Naive thymus-derived CD8-positive, alpha-beta T cell (primary cell): ENCODE measurements at regions not wholly inside any gene's neighbourhood (a gene's known extent, or its start where the extent isn't known, plus 50 kb on each side); places are given as distances from the start of the nearest gene placed in this dataset.
A peak's percentile ranks its signal among the peaks of the same experiment; 100 is the strongest.

Experiments
- ATAC-seq, 2 donors: fragments of 150-1000 bp; cut with Tn5 transposase in 1 of 2; sonication (Bioruptor Pico), chemical (Tn5 transposase) in 1 of 2; 1 replicate in 1 of 2; 2 replicates in 1 of 2; pipeline ENCODE4 v1.10.0; 2021; ENCODE audit warnings: mild to moderate bottlenecking in 2 of 2, moderate library complexity in 2 of 2
- POLR2A ChIA-PET: fragments of 350-600 bp; sonication (Branson Sonifier 250); formaldehyde crosslinking; loops from one replicate; lab custom pipeline; 2021; ENCODE audit warnings: antibody characterized with exemption; lab: Charles Lee
- DNase-seq, 10 donors: peaks; one replicate each; pipeline versions ENCODE4 v3.0.0 to v3.0.0-alpha.2; 2020 to 2022
- H3K27ac Mint-ChIP-seq, 10 donors: one replicate each; pipeline ENCODE4 v1.8.0; 2020 to 2022; ENCODE audit warnings: mild to moderate bottlenecking in 10 of 10, mixed read lengths in 10 of 10, moderate library complexity in 4 of 10, inconsistent platforms in 1 of 10
- H3K27me3 Mint-ChIP-seq, 5 donors: one replicate each; pipeline ENCODE4 v1.8.0; 2021 to 2022; ENCODE audit warnings: mixed read lengths in 5 of 5
- H3K36me3 Mint-ChIP-seq, 3 donors: one replicate each; pipeline ENCODE4 v1.8.0; 2020 to 2022; ENCODE audit warnings: mixed read lengths in 3 of 3, mild to moderate bottlenecking in 2 of 3, inconsistent platforms in 1 of 3
- H3K4me1 Mint-ChIP-seq, 4 donors: one replicate each; pipeline ENCODE4 v1.8.0; 2021 to 2022; ENCODE audit warnings: mixed read lengths in 4 of 4
- H3K4me3 Mint-ChIP-seq, 10 donors: one replicate each; pipeline ENCODE4 v1.8.0; 2020 to 2022; ENCODE audit warnings: mild to moderate bottlenecking in 10 of 10, mixed read lengths in 10 of 10, moderate library complexity in 6 of 10, inconsistent platforms in 1 of 10
- H3K9me3 Mint-ChIP-seq, 9 donors: one replicate each; pipeline ENCODE4 v1.8.0; 2020 to 2022; ENCODE audit warnings: mixed read lengths in 9 of 9, mild to moderate bottlenecking in 3 of 9, inconsistent platforms in 1 of 9, moderate library complexity in 1 of 9

DNA sequence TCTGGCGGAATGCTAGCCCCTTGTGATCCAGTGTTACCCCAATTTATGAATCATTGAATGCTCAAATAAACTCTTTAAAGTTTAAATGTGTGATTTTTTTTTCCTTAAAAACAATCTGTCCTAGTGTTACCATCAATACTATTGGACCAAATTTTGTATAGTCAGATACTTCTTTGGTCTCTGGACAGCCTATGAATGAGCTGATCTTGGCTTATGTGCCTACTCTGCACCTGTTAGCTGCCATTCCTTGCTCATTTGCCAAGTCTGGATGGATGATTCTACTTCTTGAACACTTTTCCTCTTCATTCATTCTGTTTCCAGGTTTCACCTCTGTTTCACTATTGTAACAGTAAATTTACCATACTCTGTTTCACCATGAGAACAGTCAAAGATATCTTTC is 226.5 kb upstream of the ZBED5 start:
- no peak overlapping the region for H3K27ac Mint-ChIP-seq
- DNase-seq (no peak), ATAC-seq (no peak)
- H3K4me3 Mint-ChIP-seq: no peak overlapping the region
- peaks cover 0 to 3% (median 0%) of the 10 kb centered on the region in 4 donors for H3K4me1 Mint-ChIP-seq
- H3K36me3 Mint-ChIP-seq: no peaks in the 10 kb centered on the region
- POLR2A ChIA-PET: no interaction called here
- H3K27me3 Mint-ChIP-seq: peaks cover 0 to 7% (median 0%) of the 10 kb centered on the region in 5 donors
- H3K9me3 Mint-ChIP-seq: no peaks in the 10 kb centered on the region

DNA sequence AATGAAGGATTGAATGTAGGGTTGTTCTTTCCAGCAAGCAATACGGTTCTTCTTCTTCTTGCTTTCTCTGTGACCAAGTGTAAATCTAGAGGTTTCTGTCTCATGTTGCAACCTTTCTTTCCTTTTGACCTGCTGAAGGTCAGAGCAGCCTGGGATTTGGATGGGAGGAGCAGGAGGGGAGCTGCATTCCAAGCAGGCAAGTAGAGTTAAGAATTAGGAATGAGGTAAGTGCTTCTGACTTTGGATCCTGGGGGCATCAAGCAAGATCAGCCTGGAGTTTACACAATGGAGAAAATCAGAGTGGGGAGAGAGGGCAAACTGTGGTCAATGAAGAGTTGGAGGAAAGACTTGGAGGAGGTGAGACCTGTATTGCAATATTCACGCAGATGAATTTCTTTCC is 225.6 kb upstream of the ZBED5 start:
- no peak overlapping the region for H3K27ac Mint-ChIP-seq
- H3K9me3 Mint-ChIP-seq: no peaks in the 10 kb centered on the region
- peaks cover 0 to 3% (median 0%) of the 10 kb centered on the region in 4 donors for H3K4me1 Mint-ChIP-seq
- ATAC-seq: no peak
- peaks cover 0 to 9% (median 1%) of the 10 kb centered on the region in 5 donors for H3K27me3 Mint-ChIP-seq
- DNase-seq: no peak
- H3K36me3 Mint-ChIP-seq: no peaks in the 10 kb centered on the region
- POLR2A ChIA-PET: no interaction called here
- no peak overlapping the region for H3K4me3 Mint-ChIP-seq

DNA sequence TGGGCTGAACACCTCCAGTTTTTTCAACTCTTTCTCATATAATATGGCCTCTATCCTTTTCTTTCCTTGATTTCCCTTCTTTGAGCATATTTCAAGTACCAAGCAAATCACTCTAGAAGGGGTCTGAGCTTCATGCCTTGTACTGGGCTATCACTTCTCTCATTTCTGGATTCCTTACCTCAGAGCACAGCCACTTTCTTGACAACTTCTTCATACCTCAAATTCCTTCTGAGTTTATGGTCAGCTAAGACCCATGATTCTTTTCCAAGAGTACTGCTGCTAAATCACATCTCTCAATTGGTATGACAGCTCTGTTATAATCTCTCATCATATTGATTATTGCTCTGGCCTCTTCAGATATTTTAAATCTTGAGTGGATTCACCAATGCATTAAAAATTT is 224.8 kb upstream of the ZBED5 start:
- H3K27ac Mint-ChIP-seq: peak overlapping the region in 1 of 10 donors; percentile 17
- POLR2A ChIA-PET: no interaction called here
- peaks cover 0 to 9% (median 2%) of the 10 kb centered on the region in 5 donors for H3K27me3 Mint-ChIP-seq
- no peak overlapping the region for H3K4me3 Mint-ChIP-seq
- no peaks in the 10 kb centered on the region for H3K9me3 Mint-ChIP-seq
- DNase-seq (no peak), ATAC-seq (no peak)
- H3K4me1 Mint-ChIP-seq: peaks cover 0 to 2% (median 0%) of the 10 kb centered on the region in 4 donors
- H3K36me3 Mint-ChIP-seq: no peaks in the 10 kb centered on the region

DNA sequence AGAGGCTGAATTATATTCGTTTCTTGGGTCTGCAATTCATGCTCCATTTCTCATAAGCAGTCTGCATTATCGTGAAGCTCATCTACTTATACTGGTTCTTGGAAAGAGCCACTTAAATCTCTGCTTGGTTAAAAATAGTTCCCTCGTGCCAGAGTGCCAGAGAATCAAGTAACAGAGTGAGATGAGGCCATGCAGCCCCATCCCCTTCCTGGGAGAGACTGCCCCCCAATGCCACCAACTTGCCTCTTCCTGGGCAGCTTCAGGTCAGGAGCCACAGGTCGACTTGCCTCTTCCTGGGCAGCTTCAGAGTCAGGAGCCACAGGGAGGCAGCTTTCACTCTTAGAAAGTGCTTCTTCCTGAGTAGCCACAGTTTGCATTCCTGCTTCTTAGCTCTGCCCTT is 223.9 kb upstream of the ZBED5 start:
- no peak for DNase-seq
- H3K27me3 Mint-ChIP-seq: peaks cover 0 to 9% (median 2%) of the 10 kb centered on the region in 5 donors
- H3K27ac Mint-ChIP-seq: no peak overlapping the region
- no peak overlapping the region for H3K4me3 Mint-ChIP-seq
- peaks cover 4 to 7% (median 5%) of the 10 kb centered on the region in 4 donors for H3K4me1 Mint-ChIP-seq
- no peak for ATAC-seq
- H3K9me3 Mint-ChIP-seq: no peaks in the 10 kb centered on the region
- H3K36me3 Mint-ChIP-seq: no peaks in the 10 kb centered on the region
- POLR2A ChIA-PET: no interaction called here

DNA sequence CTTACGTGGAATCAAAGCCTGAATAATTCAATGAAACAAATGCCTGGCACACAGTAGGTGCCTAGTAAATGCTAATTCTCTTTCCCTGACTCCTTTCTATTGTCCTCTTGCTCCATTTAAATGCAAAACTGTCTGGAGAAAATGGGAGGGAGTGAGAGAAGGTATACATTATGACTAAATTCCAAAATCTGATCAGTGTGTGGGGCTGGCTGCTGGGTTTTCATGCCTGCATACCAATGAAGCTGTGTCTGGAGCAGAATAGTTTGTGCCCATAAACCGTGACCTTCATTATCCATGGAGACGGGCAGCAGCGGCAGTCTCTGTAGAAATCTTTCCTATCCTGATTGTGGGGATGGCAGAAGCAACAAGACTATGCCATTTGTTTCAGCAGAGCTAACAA is 223.4 kb upstream of the ZBED5 start:
- H3K27me3 Mint-ChIP-seq: peaks cover 0 to 9% (median 2%) of the 10 kb centered on the region in 5 donors
- POLR2A ChIA-PET: no interaction called here

DNA sequence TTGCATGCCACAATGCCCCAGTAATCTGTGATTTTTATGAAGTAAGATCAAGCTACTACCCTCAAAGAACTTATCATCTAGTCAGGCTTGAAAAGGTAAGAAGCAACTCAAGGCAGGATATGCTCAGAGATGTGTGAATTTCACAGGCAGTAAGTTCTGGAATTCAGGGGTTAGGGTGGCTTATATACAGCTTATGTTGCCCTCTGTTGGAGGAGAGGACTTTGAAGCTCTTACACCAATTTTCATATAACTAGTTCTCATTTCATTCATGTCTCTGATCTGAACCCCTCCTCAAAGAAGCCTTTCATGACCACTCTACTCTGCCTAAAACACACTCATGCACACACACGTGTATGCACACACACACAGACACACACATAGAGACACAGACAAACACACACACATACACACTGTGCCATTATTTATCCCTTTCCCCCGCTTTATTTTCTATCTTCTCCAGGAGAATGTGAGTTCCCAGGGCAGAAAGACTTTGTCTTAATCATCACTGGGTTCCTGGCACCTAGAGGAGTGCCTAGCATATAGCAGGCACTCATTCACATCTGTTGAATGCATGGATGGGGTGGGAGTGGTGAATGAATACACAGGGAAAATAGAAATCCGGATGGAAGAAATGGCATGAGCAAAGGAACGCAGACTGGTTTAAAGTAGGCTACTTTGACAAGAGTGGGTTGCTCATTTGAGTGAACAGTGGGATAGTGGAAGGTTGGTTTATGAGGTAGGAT is 220.7 kb upstream of the ZBED5 start:
- POLR2A ChIA-PET: no interaction called here
- H3K27me3 Mint-ChIP-seq: peaks cover 0 to 10% (median 2%) of the 10 kb centered on the region in 5 donors
- no peak for ATAC-seq
- no peaks in the 10 kb centered on the region for H3K9me3 Mint-ChIP-seq
- peaks cover 5 to 17% (median 12%) of the 10 kb centered on the region in 4 donors for H3K4me1 Mint-ChIP-seq
- no peak for DNase-seq
- H3K36me3 Mint-ChIP-seq: no peaks in the 10 kb centered on the region
- peak overlapping the region in 2 of 10 donors; percentile 15 to 38 for H3K27ac Mint-ChIP-seq
- no peak overlapping the region for H3K4me3 Mint-ChIP-seq

More for the DNA sequence above, 223.4 kb upstream of the ZBED5 start:
- no peak overlapping the region for H3K27ac Mint-ChIP-seq
- DNase-seq (no peak), ATAC-seq (no peak)
- no peak overlapping the region for H3K4me3 Mint-ChIP-seq
- peaks cover 4 to 11% (median 8%) of the 10 kb centered on the region in 4 donors for H3K4me1 Mint-ChIP-seq
- H3K36me3 Mint-ChIP-seq: no peaks in the 10 kb centered on the region
- H3K9me3 Mint-ChIP-seq: no peaks in the 10 kb centered on the region

DNA sequence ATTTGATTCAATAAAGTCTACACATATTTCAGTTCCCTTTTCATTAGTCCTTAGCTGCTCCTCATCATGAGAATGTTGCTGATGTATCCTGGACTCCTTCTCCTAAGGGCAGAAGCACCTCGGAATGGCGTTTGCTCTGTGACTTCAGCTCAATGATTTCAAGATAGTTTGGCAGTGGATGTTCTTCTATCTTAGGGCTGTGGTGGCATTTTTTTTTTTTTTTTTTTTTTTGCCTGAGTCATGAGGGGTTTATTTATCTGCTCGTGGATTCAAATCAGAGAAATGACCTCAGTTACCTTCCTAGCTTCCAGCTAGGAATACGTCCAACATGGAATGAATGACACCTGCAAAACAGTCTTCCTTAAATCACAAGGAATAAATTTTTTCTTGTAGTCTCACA is 220.0 kb upstream of the ZBED5 start:
- Mint-ChIP-seq H3K36me3 (no peaks in the 10 kb centered on the region), H3K27ac (no peak overlapping the region), H3K4me3 (no peak overlapping the region), H3K9me3 (no peaks in the 10 kb centered on the region), H3K4me1 (peaks cover 4 to 22% (median 12%) of the 10 kb centered on the region in 4 donors), H3K27me3 (peaks cover 0 to 7% (median 2%) of the 10 kb centered on the region in 5 donors)
- DNase-seq (no peak), ATAC-seq (no peak)
- POLR2A ChIA-PET: no interaction called here

DNA sequence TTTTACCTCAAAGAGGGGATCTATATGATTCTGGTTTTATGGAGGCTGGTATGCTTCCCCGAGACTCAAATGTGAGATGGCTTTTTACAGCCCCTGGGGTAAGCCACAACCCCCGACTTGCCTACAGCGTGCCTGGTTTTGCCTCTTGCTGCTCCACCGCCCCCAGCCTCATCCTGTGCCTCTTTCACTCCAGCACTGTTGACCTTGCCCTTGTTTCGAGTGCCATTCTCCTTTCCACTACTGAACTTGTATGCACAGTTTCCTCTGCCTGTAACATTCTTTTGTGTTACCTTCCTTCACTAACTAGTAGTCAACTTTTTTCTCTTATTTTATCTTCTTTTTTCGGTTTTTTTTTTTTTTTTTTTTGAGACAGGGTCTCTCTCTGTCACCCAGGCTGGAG is 219.0 kb upstream of the ZBED5 start:
- H3K36me3 Mint-ChIP-seq: no peaks in the 10 kb centered on the region
- DNase-seq (no peak), ATAC-seq (no peak)
- H3K4me3 Mint-ChIP-seq: no peak overlapping the region
- H3K27me3 Mint-ChIP-seq: peaks cover 0 to 7% (median 2%) of the 10 kb centered on the region in 5 donors
- POLR2A ChIA-PET: no interaction called here
- peak overlapping the region in 3 of 10 donors; percentile 20 to 48 (median 24) for H3K27ac Mint-ChIP-seq
- H3K4me1 Mint-ChIP-seq: peaks cover 4 to 22% (median 12%) of the 10 kb centered on the region in 4 donors
- H3K9me3 Mint-ChIP-seq: no peaks in the 10 kb centered on the region

DNA sequence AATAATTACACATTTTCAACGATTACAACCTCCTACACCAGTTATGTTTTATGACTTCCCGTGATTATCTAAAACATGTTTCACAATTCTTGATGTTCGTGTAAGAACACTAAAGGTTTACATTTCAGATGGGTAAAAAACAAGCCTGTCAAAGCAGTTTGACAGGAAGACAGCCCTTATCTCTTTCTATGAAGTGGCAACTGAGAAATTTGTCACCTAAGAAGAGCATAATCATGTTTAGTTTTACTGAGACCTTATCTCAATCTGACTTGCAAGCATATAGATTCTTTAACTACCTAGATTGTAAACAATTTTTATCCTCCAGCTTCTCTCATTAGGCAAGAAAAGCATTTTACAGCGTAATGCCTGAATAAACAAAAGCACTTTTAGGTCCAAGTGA is 218.4 kb upstream of the ZBED5 start:
- Mint-ChIP-seq H3K9me3 (no peaks in the 10 kb centered on the region), H3K4me1 (peaks cover 4 to 22% (median 12%) of the 10 kb centered on the region in 4 donors), H3K27ac (peak overlapping the region in 2 of 10 donors; percentile 34 to 62), H3K27me3 (peaks cover 0 to 7% (median 2%) of the 10 kb centered on the region in 5 donors), H3K36me3 (no peaks in the 10 kb centered on the region), H3K4me3 (no peak overlapping the region)
- DNase-seq (no peak), ATAC-seq (no peak)
- POLR2A ChIA-PET: no interaction called here

DNA sequence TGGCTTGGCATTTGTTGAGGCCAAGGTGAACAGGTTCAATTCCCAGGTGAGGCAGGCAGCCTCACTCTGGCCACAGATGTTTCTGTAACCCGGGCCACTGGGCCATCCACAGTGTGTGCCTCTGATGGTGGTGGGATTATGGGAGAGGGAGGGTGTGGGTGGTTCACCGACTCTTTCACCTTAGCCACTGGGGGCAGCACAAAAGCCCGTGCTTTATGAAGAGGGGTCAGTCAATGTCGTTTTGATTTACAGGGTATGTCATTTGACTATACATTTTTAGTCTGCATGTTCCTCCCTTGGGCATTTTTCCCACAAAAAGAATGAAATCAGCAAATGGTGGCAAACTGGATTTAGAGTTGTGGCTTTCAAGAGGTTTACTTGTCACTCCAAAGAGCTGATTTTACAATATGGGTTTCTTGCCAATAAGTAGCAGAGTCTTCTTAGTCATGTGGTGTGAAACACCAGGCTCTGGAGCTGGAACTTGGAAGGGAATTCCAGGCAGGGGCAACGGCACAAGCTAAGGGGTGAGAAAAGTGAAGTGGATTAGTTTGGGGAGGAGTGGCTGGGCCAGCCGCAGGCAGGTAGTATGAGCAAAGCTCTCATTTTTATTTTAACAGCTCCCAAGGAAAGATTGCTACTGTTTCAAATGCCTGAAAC is 217.8 kb upstream of the ZBED5 start:
- H3K27ac Mint-ChIP-seq: peak overlapping the region in 5 of 10 donors; percentile 4 to 62 (median 31)
- no peak overlapping the region for H3K4me3 Mint-ChIP-seq
- no peak for ATAC-seq
- POLR2A ChIA-PET: no interaction called here
- DNase-seq: no peak
- H3K36me3 Mint-ChIP-seq: no peaks in the 10 kb centered on the region
- H3K9me3 Mint-ChIP-seq: no peaks in the 10 kb centered on the region
- peaks cover 0 to 4% (median 1%) of the 10 kb centered on the region in 5 donors for H3K27me3 Mint-ChIP-seq
- peaks cover 4 to 22% (median 12%) of the 10 kb centered on the region in 4 donors for H3K4me1 Mint-ChIP-seq

DNA sequence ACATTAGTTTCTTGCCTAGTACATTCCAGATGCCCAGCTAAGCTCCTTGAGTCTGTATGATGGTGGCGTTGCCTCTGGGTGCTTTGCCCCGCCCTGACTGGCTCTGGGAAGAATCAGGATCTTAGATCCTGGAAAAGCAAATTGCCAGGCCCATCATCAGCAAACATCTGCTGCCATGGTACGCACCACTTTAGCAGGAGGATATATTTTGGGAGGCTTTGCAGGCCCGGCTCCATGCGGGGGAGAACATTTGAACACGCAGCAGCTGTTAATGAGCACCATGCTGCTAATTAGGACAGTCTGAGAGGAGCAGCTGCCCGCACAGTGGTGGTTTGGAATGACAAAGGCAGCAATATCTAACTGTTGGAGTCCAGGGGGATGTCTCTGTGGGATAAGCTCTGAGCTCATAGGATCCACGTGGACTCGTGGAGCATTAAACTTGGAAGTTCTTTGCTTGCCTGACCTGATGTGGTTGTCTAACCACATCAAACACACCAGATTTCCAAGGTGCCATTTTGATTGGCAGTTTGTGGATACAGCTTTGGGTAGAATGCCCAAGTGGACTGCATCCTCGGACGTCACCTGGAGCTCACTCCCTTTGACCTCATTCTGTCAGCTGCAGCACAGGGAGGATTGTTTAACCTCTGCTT is 217.0 kb upstream of the ZBED5 start:
- no peaks in the 10 kb centered on the region for H3K9me3 Mint-ChIP-seq
- peaks cover 0 to 4% (median 1%) of the 10 kb centered on the region in 5 donors for H3K27me3 Mint-ChIP-seq
- DNase-seq (no peak), ATAC-seq (no peak)
- POLR2A ChIA-PET: no interaction called here
- H3K4me3 Mint-ChIP-seq: no peak overlapping the region
- peaks cover 4 to 22% (median 12%) of the 10 kb centered on the region in 4 donors for H3K4me1 Mint-ChIP-seq
- peak overlapping the region in 1 of 10 donors; percentile 23 for H3K27ac Mint-ChIP-seq
- no peaks in the 10 kb centered on the region for H3K36me3 Mint-ChIP-seq

DNA sequence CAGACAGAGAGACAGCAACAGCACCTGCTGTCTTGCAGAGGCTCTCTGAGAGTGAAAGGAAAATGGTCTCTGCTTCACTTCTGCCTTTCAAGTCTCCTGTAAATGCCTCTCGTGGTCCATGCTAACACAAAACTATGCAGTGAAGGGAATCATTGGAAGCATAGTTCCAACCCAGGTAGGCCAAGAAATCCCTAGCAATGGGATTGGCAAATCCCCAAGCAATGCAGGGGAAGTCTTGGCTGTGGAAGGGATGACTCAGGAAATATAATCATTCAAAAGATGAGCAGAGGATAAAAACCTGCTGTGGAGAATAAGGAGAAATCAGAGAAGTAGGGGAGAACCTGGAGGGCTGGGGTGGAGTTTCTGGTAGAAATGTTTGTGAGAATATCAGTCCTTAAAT is 216.1 kb upstream of the ZBED5 start:
- peak overlapping the region in 1 of 10 donors; percentile 23 for H3K27ac Mint-ChIP-seq
- H3K9me3 Mint-ChIP-seq: no peaks in the 10 kb centered on the region
- DNase-seq: no peak
- no peak for ATAC-seq
- peaks cover 0 to 4% (median under 1%) of the 10 kb centered on the region in 5 donors for H3K27me3 Mint-ChIP-seq
- no peak overlapping the region for H3K4me3 Mint-ChIP-seq
- H3K36me3 Mint-ChIP-seq: no peaks in the 10 kb centered on the region
- peaks cover 4 to 22% (median 12%) of the 10 kb centered on the region in 4 donors for H3K4me1 Mint-ChIP-seq
- POLR2A ChIA-PET: no interaction called here

DNA sequence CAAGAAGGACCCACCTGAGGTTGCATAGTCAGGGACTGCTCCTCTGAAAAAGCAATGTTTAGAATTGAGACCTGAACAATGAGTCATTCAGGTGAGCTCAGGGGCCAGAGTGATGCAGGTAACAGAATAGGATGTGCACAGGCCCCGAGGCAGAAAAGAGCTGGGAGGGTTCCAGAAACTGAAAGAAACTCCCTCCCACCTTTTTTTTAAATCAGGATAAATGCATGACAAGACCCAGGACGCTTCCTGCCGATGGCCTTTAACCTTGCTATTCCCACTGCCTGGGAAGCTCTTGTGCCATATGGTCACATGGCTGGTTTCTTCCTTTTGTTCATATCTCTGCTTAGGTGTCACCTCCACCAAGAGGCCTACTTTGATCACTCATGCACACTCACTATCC is 214.2 kb upstream of the ZBED5 start:
- no peak for ATAC-seq
- POLR2A ChIA-PET: interaction anchor here (2.2 kb wide), 1 partner anchor 9 kb away, joined by 6 read pairs; no protein-coding TSS in a partner anchor

More for the DNA sequence above, 214.2 kb upstream of the ZBED5 start:
- H3K4me3 Mint-ChIP-seq: no peak overlapping the region
- H3K27me3 Mint-ChIP-seq: peaks cover 0 to 1% (median 0%) of the 10 kb centered on the region in 5 donors
- H3K9me3 Mint-ChIP-seq: no peaks in the 10 kb centered on the region
- H3K4me1 Mint-ChIP-seq: peaks cover 4 to 19% (median 9%) of the 10 kb centered on the region in 4 donors
- peak overlapping the region in 1 of 10 donors; percentile 66 for H3K27ac Mint-ChIP-seq
- no peaks in the 10 kb centered on the region for H3K36me3 Mint-ChIP-seq
- no peak for DNase-seq
